Epithelial cell of proximal tubule (primary cell): ENCODE measurements at regions not wholly inside any gene's neighbourhood (a gene's known extent, or its start where the extent isn't known, plus 50 kb on each side); places are given as distances from the start of the nearest gene placed in this dataset.

Experiments
- DNase-seq: peaks from one replicate; pipeline ENCODE4 v3.0.0-alpha.2; 2011; ENCODE audit warnings: low read depth
- H3K4me3 ChIP-seq: 2 replicates; pipeline ENCODE4 v1.5.1; 2011; ENCODE audit warnings: low read depth, mild to moderate bottlenecking, low read length
- TF ChIP-seq, protein P1 (sequence below): conservative IDR thresholded peaks from 2 replicates; pipeline ENCODE4 v1.5.1; 2012; ENCODE audit warnings: low read depth, mild to moderate bottlenecking, low read length

DNA sequence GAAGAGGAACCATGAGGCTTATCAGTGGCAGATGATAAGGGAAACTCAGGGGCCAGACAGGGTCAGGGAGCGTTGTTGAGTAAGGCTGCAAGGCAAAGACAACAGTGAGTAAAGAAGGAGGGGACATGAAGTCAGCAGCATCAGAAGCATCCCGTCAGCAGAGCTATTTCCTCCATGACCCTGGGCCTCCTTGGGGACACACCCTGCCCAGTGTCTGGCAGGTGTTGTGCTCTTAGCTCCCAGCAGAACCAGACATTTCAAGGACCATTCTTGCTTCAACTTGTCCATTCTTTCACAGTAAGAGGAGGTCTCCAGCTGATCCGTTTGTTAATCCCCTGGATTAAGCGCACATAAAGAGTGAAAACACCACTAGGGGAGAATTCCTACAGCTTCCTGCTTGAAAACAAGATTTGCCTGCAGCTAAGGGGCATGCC, 88.7 kb upstream of the MEIS1 start:
- no peak overlapping the region for H3K4me3 ChIP-seq
- DNase-seq = no peak
- TF ChIP-seq, protein P1, sequence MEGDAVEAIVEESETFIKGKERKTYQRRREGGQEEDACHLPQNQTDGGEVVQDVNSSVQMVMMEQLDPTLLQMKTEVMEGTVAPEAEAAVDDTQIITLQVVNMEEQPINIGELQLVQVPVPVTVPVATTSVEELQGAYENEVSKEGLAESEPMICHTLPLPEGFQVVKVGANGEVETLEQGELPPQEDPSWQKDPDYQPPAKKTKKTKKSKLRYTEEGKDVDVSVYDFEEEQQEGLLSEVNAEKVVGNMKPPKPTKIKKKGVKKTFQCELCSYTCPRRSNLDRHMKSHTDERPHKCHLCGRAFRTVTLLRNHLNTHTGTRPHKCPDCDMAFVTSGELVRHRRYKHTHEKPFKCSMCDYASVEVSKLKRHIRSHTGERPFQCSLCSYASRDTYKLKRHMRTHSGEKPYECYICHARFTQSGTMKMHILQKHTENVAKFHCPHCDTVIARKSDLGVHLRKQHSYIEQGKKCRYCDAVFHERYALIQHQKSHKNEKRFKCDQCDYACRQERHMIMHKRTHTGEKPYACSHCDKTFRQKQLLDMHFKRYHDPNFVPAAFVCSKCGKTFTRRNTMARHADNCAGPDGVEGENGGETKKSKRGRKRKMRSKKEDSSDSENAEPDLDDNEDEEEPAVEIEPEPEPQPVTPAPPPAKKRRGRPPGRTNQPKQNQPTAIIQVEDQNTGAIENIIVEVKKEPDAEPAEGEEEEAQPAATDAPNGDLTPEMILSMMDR = no peak

DNA sequence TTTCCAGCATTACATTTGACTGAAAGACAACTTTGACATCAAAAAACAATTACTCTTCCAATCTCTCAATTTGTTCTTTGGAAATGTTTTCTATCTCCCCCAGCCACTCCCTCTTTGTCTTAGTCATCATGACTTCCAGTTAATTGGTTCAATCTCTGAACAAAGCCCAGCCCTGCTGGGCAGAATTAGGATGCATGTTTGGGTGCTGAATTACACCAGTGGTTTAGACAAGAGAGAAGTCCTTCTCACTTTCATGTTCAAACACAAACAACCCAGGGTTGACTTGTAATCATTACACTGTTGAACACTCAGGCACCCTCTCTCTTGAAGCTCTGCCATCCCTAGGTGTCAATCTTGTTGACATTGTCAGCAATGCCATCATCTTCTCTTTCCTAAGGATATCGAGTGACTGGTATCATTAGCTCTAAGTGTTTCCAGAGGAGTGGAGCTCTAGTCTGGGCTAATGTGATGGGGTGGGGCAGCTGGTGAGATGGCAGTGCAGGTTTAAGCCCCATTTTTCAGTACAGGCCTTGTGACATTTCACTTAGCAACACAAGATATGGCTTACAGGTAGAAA, 90.8 kb upstream of the MEIS1 start:
- no peak overlapping the region for H3K4me3 ChIP-seq
- TF ChIP-seq, protein P1 = no peak
- no peak for DNase-seq

DNA sequence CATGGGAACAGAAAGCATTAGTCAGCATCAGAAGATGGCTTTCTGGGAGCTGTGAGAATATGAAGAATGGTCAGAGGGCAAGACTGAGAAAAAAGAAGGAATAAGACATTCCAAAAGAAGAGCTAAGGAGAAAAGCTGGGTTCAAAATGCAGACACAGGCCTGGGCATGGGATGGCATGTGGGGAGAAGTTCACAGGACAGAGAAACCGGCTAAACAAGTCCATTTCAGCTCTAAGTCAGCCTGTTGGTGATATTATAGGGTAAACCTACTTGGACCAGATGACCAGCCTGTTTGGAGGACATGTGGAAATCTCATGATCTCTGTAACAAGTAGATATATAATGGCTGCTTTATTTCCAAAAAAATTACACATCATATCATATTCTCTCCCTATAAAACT, 91.7 kb upstream of the MEIS1 start:
- H3K4me3 ChIP-seq = no peak overlapping the region
- TF ChIP-seq, protein P1 = no peak
- DNase-seq = no peak

DNA sequence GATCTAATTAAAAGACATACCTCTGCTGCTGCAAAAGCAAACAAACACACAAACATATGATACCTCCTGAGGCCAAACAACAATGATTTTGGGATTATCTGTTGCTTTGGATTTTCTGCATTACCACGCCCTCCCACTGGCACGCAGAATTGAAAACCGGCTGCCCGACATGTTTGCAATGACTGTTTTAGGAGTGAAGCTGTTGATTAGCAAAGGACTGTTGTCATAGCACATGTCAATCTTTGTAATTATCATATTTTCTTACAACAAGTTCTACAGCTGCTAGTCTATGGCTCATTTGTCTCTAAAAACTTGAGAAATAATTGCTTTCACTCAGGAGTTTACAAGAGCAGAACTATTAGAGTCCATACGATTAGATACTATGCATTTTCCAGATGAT, 94.4 kb upstream of the MEIS1 start:
- DNase-seq = no peak
- no peak overlapping the region for H3K4me3 ChIP-seq
- TF ChIP-seq, protein P1 = no peak

DNA sequence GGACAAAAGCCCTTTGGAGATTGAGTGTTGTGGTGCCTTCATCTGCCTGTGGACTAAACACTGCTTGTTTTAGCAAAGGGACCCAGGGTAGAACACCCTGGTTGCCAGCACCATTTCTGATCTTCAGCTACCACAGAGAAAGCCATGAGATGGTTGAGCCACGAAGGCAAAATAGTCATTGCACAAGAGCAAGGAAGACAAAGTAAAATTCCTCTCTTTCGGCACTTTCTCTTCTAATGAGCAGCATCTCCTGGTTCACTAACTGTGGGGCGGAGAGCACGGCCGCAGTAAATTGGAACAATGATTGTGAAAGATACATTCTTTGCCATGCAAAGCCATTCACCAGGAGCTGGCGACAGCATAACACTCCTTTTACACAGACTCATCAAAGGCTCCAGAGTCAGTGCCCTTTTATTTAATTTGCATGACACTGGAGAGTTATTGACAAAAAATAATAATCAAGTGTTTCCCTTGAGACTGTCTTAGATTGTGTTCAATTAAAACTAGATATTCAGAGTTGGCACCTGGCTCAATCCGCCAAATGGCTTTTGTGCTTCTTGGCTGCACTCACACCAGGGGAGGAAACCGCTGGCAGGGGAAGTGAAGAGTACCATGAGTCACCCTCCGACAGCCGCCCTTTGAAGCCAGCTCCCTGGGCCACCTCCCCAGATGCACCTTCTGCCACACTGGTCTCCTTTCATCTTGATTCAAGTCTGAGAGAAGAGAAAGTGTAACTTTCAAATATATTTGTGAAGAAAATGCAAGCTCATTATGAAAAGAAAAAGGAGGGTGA, 100.5 kb upstream of the MEIS1 start:
- TF ChIP-seq, protein P1 = no peak
- no peak overlapping the region for H3K4me3 ChIP-seq
- DNase-seq = no peak

DNA sequence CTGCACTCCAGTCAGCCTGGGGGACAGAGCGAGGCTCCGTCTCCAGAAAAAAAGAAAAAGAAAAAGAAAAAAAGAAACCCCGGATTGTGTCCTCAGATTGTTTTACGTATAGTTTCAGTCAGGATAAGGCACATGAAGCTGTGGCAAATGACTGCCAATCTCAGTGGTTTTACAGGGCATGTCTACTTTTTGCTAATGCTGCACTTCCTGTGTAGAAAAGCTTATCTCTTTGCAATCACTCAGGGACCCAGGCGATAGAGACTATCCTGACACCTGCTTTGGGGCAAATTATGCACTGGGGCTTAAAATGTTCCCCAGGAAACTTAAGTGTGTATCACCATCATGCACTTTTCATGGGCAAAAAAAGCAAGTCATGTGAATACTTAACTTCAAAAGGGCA, 103.7 kb upstream of the MEIS1 start:
- H3K4me3 ChIP-seq = no peak overlapping the region
- DNase-seq = no peak
- TF ChIP-seq, protein P1 = no peak
